ENCODE measurements at regions not wholly inside any gene's neighbourhood (a gene's known extent, or its start where the extent isn't known, plus 50 kb on each side); places are given as distances from the start of the nearest gene placed in this dataset.

DNA sequence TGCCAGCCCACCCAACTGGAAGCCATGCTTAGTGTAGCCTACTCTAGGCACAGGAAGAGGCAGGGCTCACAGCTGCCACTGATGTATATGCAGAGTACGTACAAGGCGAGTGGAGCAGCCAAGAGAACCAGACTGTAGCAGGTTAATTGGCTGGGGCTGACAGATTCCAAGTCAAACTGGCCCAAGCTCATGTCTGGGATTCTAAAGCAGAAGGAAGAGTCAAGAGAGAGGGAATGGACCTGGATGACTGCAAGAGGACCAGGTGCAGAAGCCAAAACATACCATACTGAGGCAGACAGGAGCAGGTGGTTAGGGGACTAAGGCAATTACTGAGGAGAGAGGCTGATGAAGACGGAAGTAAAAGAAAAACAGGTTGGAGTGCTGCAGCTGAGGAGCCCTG lies 51.3 kb upstream of the LRRN2 start:
- H3K27me3 ChIP-seq (ENCODE audit: control insufficient read depth in 1 of 2, insufficient read depth in 2 of 2, low read length in 2 of 2) = no peaks in the 10 kb centered on the region
- H3K9me3 ChIP-seq (ENCODE audit: low read length) = no peaks in the 10 kb centered on the region
- H3K9ac ChIP-seq (ENCODE audit: low read length) = no peak overlapping the region
- H3K4me3 ChIP-seq (ENCODE audit: low read depth in 1 of 2, low read length in 2 of 2) = no peak overlapping the region
- H3K27ac ChIP-seq (ENCODE audit: low read depth, low read length) = no peak overlapping the region
- H3K4me1 ChIP-seq (ENCODE audit: insufficient read depth, low read length) = no peaks in the 10 kb centered on the region
- H3K36me3 ChIP-seq (ENCODE audit: insufficient read depth, low read length) = no peaks in the 10 kb centered on the region

- Histone ChIP-seq H3K4me1 (ENCODE audit: insufficient read depth, low read length) (no peaks in the 10 kb centered on the region), H3K9ac (ENCODE audit: low read length) (no peak overlapping the region), H3K27ac (ENCODE audit: low read depth, low read length) (no peak overlapping the region), H3K9me3 (ENCODE audit: low read length) (no peaks in the 10 kb centered on the region), H3K4me3 (ENCODE audit: low read depth in 1 of 2, low read length in 2 of 2) (no peak overlapping the region), H3K27me3 (ENCODE audit: control insufficient read depth in 1 of 2, insufficient read depth in 2 of 2, low read length in 2 of 2) (no peaks in the 10 kb centered on the region), H3K36me3 (ENCODE audit: insufficient read depth, low read length) (no peaks in the 10 kb centered on the region)
These were observed 53.0 kb upstream of the LRRN2 start for GRCh38 chr1:204738506-204738905.

DNA sequence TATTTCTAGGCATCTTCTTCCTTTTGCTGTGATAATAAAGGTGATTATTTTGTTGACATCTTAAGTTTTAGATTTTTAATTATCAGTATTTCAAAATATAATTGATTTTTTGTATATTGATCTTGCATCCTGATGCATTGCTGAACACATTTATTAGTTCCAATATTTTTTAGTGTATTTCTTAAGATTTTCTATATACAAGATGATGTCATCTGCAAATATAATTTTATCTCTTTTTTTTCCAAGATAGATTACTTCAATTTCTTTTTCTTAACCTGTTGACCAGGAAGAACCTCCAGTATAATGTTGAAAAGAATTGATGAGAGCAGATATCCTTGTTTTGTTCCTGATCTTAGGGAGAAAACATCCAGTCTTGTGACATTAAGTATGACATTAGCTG lies 54.8 kb upstream of the LRRN2 start:
- H3K27me3 ChIP-seq (ENCODE audit: control insufficient read depth in 1 of 2, insufficient read depth in 2 of 2, low read length in 2 of 2) = no peaks in the 10 kb centered on the region
- H3K9me3 ChIP-seq (ENCODE audit: low read length) = no peaks in the 10 kb centered on the region
- no peak overlapping the region for H3K27ac ChIP-seq (ENCODE audit: low read depth, low read length)
- H3K36me3 ChIP-seq (ENCODE audit: insufficient read depth, low read length) = no peaks in the 10 kb centered on the region
- H3K4me3 ChIP-seq (ENCODE audit: low read depth in 1 of 2, low read length in 2 of 2) = no peak overlapping the region
- no peak overlapping the region for H3K9ac ChIP-seq (ENCODE audit: low read length)
- H3K4me1 ChIP-seq (ENCODE audit: insufficient read depth, low read length) = no peaks in the 10 kb centered on the region

GRCh38 chr1:204741440-204741839 lies 55.9 kb upstream of the LRRN2 start:
- no peaks in the 10 kb centered on the region for H3K9me3 ChIP-seq (ENCODE audit: low read length)
- H3K27ac ChIP-seq (ENCODE audit: low read depth, low read length) = no peak overlapping the region
- no peaks in the 10 kb centered on the region for H3K36me3 ChIP-seq (ENCODE audit: insufficient read depth, low read length)
- H3K4me3 ChIP-seq (ENCODE audit: low read depth in 1 of 2, low read length in 2 of 2) = no peak overlapping the region
- no peak overlapping the region for H3K9ac ChIP-seq (ENCODE audit: low read length)
- H3K4me1 ChIP-seq (ENCODE audit: insufficient read depth, low read length) = no peaks in the 10 kb centered on the region
- no peaks in the 10 kb centered on the region for H3K27me3 ChIP-seq (ENCODE audit: control insufficient read depth in 1 of 2, insufficient read depth in 2 of 2, low read length in 2 of 2)

DNA sequence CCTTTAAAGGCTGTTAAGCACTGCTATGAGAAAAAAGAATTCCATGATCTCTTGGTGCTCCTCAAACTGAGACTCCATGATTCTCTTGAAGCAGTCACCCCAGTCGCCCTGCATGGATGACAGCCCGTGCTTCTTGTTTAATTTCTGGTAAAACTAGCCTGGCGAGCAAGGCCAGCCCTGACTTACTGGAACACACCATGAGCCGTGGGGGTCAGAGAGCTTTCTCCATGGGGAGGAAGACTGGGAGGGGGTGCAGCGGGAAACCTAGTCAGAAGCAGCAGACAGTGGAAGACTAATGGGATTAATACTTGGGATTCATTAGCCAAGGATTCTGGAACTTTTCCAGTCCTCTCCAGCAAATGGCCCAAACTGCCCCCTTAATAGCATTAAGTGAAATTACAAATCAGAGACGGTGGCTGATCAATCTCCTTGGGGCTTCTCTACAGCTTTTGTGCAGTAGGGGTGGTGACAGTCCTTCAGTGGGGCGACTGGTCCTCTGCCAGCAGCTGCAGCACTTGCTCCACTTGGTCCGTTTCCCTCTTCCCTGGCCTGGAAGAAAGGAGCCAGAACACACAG lies 57.2 kb upstream of the LRRN2 start:
- no peak overlapping the region for H3K9ac ChIP-seq (ENCODE audit: low read length)
- H3K27me3 ChIP-seq (ENCODE audit: control insufficient read depth in 1 of 2, insufficient read depth in 2 of 2, low read length in 2 of 2) = no peaks in the 10 kb centered on the region
- H3K9me3 ChIP-seq (ENCODE audit: low read length) = no peaks in the 10 kb centered on the region
- H3K36me3 ChIP-seq (ENCODE audit: insufficient read depth, low read length) = no peaks in the 10 kb centered on the region
- no peak overlapping the region for H3K27ac ChIP-seq (ENCODE audit: low read depth, low read length)
- H3K4me3 ChIP-seq (ENCODE audit: low read depth in 1 of 2, low read length in 2 of 2) = no peak overlapping the region
- H3K4me1 ChIP-seq (ENCODE audit: insufficient read depth, low read length) = no peaks in the 10 kb centered on the region

- Histone ChIP-seq H3K4me3 (ENCODE audit: low read depth in 1 of 2, low read length in 2 of 2) (no peak overlapping the region), H3K36me3 (ENCODE audit: insufficient read depth, low read length) (no peaks in the 10 kb centered on the region), H3K4me1 (ENCODE audit: insufficient read depth, low read length) (no peaks in the 10 kb centered on the region), H3K9ac (ENCODE audit: low read length) (no peak overlapping the region), H3K27ac (ENCODE audit: low read depth, low read length) (no peak overlapping the region), H3K27me3 (ENCODE audit: control insufficient read depth in 1 of 2, insufficient read depth in 2 of 2, low read length in 2 of 2) (no peaks in the 10 kb centered on the region), H3K9me3 (ENCODE audit: low read length) (no peaks in the 10 kb centered on the region)
These were observed 58.7 kb upstream of the LRRN2 start for GRCh38 chr1:204744107-204744779.

DNA sequence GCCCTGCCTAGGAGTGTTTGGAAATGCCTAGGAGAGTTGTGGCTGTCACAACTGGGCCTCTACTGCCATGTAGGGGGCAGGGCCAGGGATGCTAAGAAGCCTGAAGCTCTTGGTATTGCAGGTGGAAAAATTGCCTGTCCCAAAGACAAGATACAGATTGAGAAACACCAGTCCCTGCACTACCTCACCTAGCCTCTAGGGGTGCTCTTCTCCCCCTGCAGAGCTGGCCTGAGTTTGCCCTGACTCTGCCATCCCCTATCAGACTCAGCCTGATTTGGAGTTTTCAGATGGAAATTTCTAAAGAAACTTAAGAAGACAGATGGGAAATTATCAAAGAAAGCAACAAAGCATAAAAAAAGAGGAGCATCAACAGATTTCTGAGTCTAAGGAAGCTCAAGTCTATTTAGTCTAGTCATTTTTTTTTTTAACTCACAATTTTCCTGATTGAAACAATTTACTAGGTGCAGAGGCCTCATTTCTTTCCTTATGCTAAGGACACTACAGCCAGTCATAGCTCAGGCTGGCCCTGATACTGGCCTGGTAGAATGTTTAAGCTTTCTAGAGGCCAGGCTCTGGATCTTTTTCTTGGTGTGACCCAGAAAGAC lies 61.4 kb upstream of the LRRN2 start:
- Histone ChIP-seq H3K27me3 (ENCODE audit: control insufficient read depth in 1 of 2, insufficient read depth in 2 of 2, low read length in 2 of 2) (peaks cover 0 to 1% of the 10 kb centered on the region in 2 donors), H3K9me3 (ENCODE audit: low read length) (no peaks in the 10 kb centered on the region), H3K4me3 (ENCODE audit: low read depth in 1 of 2, low read length in 2 of 2) (no peak overlapping the region), H3K9ac (ENCODE audit: low read length) (no peak overlapping the region), H3K36me3 (ENCODE audit: insufficient read depth, low read length) (no peaks in the 10 kb centered on the region), H3K27ac (ENCODE audit: low read depth, low read length) (no peak overlapping the region), H3K4me1 (ENCODE audit: insufficient read depth, low read length) (no peaks in the 10 kb centered on the region)

DNA sequence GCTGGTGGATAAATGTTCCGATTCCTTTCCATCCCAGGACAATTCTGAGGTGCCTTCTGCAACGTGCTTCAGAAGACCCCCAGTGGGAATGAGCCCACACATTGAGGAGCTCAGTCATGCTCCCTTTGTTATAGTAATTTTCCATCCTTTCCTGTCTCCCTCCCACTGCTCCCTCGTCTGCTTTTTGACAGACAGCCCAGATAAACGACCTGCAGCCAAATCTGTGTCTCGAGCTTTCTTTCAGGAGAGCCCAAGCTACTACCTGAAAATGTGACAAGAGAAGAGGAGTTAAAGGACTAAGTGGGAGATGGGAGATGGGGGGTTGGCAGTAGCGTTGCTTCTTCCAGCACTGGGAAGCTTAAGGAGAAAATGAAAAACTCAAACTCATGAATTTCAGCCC lies 65.9 kb upstream of the LRRN2 start:
- Histone ChIP-seq H3K4me1 (ENCODE audit: insufficient read depth, low read length) (no peaks in the 10 kb centered on the region), H3K36me3 (ENCODE audit: insufficient read depth, low read length) (no peaks in the 10 kb centered on the region), H3K27me3 (ENCODE audit: control insufficient read depth in 1 of 2, insufficient read depth in 2 of 2, low read length in 2 of 2) (peaks cover 0 to 6% of the 10 kb centered on the region in 2 donors), H3K9me3 (ENCODE audit: low read length) (no peaks in the 10 kb centered on the region), H3K27ac (ENCODE audit: low read depth, low read length) (no peak overlapping the region), H3K9ac (ENCODE audit: low read length) (no peak overlapping the region), H3K4me3 (ENCODE audit: low read depth in 1 of 2, low read length in 2 of 2) (no peak overlapping the region)

DNA sequence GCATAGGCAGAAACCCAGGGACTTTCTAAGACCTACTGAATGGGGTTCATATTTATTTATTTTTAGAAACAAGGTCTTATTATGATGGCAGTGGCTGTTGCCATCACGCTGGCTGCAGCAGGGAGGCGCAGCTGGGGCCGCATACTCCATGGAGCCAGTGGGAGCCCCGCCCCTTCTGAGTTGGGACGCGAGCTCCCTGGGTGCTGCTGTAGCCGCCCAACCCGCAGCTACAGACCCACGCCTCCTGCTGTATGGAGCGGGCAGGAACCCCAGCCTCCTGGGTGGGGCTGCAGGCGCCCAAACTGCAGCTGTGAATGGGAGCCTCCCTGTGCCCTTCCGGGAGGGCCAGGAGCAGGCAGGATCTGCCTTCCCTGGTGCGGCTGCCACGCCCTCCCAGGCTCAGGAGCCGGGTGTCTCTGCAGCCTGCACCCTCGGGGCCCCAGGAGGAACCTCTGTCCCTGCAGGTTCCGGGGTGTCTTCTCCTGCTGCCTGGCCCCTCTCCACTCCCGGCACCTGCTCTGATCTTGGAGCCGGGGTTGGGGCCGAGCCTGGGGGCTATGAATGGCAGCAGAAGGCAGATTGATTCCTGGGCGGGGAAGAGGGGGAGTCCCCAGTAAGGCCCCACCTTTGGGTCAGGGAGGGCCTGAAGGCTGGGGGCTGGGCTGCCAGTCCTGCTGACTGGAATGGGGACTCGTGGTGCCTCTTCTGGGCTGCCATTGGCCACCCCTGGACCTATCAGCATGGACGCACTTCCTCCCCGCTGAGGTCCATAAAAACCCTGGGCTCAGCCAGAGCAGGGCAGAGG lies 66.5 kb upstream of the LRRN2 start:
- H3K4me3 ChIP-seq (ENCODE audit: low read depth in 1 of 2, low read length in 2 of 2) = no peak overlapping the region
- no peak overlapping the region for H3K9ac ChIP-seq (ENCODE audit: low read length)
- H3K27ac ChIP-seq (ENCODE audit: low read depth, low read length) = no peak overlapping the region

GRCh38 chr1:204752688-204753040 lies 67.1 kb upstream of the LRRN2 start:
- no peak overlapping the region for H3K9ac ChIP-seq (ENCODE audit: low read length)
- H3K9me3 ChIP-seq (ENCODE audit: low read length) = no peaks in the 10 kb centered on the region
- H3K27ac ChIP-seq (ENCODE audit: low read depth, low read length) = no peak overlapping the region
- H3K4me3 ChIP-seq (ENCODE audit: low read depth in 1 of 2, low read length in 2 of 2) = no peak overlapping the region
- H3K27me3 ChIP-seq (ENCODE audit: control insufficient read depth in 1 of 2, insufficient read depth in 2 of 2, low read length in 2 of 2) = peaks cover 0 to 6% of the 10 kb centered on the region in 2 donors
- no peaks in the 10 kb centered on the region for H3K36me3 ChIP-seq (ENCODE audit: insufficient read depth, low read length)
- no peaks in the 10 kb centered on the region for H3K4me1 ChIP-seq (ENCODE audit: insufficient read depth, low read length)

More for the DNA sequence above, 66.5 kb upstream of the LRRN2 start:
- Histone ChIP-seq H3K27me3 (ENCODE audit: control insufficient read depth in 1 of 2, insufficient read depth in 2 of 2, low read length in 2 of 2) (peaks cover 0 to 6% of the 10 kb centered on the region in 2 donors), H3K4me1 (ENCODE audit: insufficient read depth, low read length) (no peaks in the 10 kb centered on the region), H3K36me3 (ENCODE audit: insufficient read depth, low read length) (no peaks in the 10 kb centered on the region), H3K9me3 (ENCODE audit: low read length) (no peaks in the 10 kb centered on the region)

DNA sequence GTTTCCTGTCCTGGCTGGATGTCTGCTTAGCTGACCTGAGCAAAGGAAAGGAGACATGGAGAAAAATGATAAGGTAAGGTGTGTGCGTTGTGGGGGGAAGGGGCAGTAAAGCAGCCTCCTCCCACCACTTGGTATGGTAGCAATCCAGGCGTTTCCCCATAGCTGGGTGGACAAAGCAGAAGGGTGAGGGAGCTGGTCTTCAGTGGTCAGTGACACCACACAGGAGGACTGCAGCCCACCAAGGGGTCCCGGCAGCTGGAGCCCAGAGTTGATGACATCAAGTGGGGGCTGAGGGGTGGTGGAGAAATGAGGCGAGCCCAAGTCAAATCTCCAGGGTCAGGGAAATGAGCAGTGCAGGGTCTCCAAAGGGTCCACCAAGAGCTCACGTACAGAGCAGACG lies 69.3 kb upstream of the LRRN2 start:
- H3K4me1 ChIP-seq (ENCODE audit: insufficient read depth, low read length) = no peaks in the 10 kb centered on the region
- no peaks in the 10 kb centered on the region for H3K9me3 ChIP-seq (ENCODE audit: low read length)
- H3K9ac ChIP-seq (ENCODE audit: low read length) = no peak overlapping the region
- H3K36me3 ChIP-seq (ENCODE audit: insufficient read depth, low read length) = no peaks in the 10 kb centered on the region
- H3K27me3 ChIP-seq (ENCODE audit: control insufficient read depth in 1 of 2, insufficient read depth in 2 of 2, low read length in 2 of 2) = peaks cover 0 to 6% of the 10 kb centered on the region in 2 donors
- no peak overlapping the region for H3K27ac ChIP-seq (ENCODE audit: low read depth, low read length)
- no peak overlapping the region for H3K4me3 ChIP-seq (ENCODE audit: low read depth in 1 of 2, low read length in 2 of 2)

Data from muscle layer of colon (tissue), 2 donors.